DOHH2 (cell line): ENCODE measurements at regions not wholly inside any gene's neighbourhood (a gene's known extent, or its start where the extent isn't known, plus 50 kb on each side); places are given as distances from the start of the nearest gene placed in this dataset.

Experiments used
- H3F3A ChIP-seq: fragments of 200-600 bp; sonication (generic), shearing (Covaris generic); 2 replicates; pipeline ENCODE4 v1.6.0; 2016; ENCODE audit warnings: antibody characterized with exemption, mild to moderate bottlenecking; ENCODE audit not compliant: control insufficient read depth, insufficient read depth
- H3K27ac ChIP-seq: fragments of 200-600 bp; sonication (generic); 2 replicates; pipeline ENCODE4 v1.5.1; 2014; ENCODE audit warnings: low read depth, mild to moderate bottlenecking, low read length, moderate library complexity
- H3K27me3 ChIP-seq: fragments of 200-600 bp; sonication (generic); 2 replicates; pipeline ENCODE4 v1.6.1; 2014; ENCODE audit warnings: mild to moderate bottlenecking, low read length, mixed read lengths; ENCODE audit not compliant: control insufficient read depth
- H3K36me3 ChIP-seq: fragments of 200-600 bp; sonication (generic); 2 replicates; pipeline ENCODE4 v1.6.1; 2014; ENCODE audit warnings: mild to moderate bottlenecking, low read length, moderate library complexity, mixed read lengths; ENCODE audit not compliant: control insufficient read depth
- H3K4me1 ChIP-seq: fragments of 200-600 bp; sonication (generic); 2 replicates; pipeline ENCODE4 v1.6.1; 2014; ENCODE audit warnings: mild to moderate bottlenecking, low read length, mixed read lengths; ENCODE audit not compliant: control insufficient read depth
- H3K4me2 ChIP-seq: fragments of 200-600 bp; sonication (generic); 2 replicates; pipeline ENCODE4 v1.6.0; 2014; ENCODE audit warnings: mild to moderate bottlenecking, low read length, moderate library complexity
- H3K4me3 ChIP-seq: fragments of 200-600 bp; sonication (generic); 2 replicates; pipeline ENCODE4 v1.5.1; 2014; ENCODE audit warnings: mild to moderate bottlenecking, low read length, mixed read lengths
- H3K79me2 ChIP-seq: fragments of 200-600 bp; sonication (generic); 2 replicates; pipeline ENCODE4 v1.6.1; 2014; ENCODE audit warnings: mild to moderate bottlenecking, low read length, mixed read lengths; ENCODE audit not compliant: control insufficient read depth
- H3K9me2 ChIP-seq: fragments of 200-600 bp; sonication (generic); replicated peaks from 2 replicates; pipeline ENCODE4 v1.6.1; 2014; ENCODE audit warnings: mild to moderate bottlenecking, low read length, mixed read lengths; ENCODE audit not compliant: control insufficient read depth
- H3K9me3 ChIP-seq: fragments of 200-600 bp; sonication (generic); 2 replicates; pipeline ENCODE4 v1.6.1; 2014; ENCODE audit warnings: antibody characterized with exemption, low read length, mixed read lengths; ENCODE audit not compliant: control insufficient read depth, insufficient read depth
- H4K20me1 ChIP-seq: fragments of 200-600 bp; sonication (generic); 2 replicates; pipeline ENCODE4 v1.6.0; 2014; ENCODE audit warnings: low read depth, mild to moderate bottlenecking, antibody characterized with exemption, low read length, moderate library complexity; ENCODE audit not compliant: control insufficient read depth, insufficient read depth
- EZH2phosphoT487 ChIP-seq: fragments of 200-600 bp; sonication (generic); IDR thresholded peaks from 2 replicates; pipeline ENCODE4 v1.6.1; 2017; ENCODE audit warnings: borderline replicate concordance, mild to moderate bottlenecking, antibody characterized with exemption, low read length, moderate library complexity, mixed read lengths
- TF ChIP-seq, protein P1 (sequence below): fragments of 200-600 bp; sonication (generic); IDR thresholded peaks from one replicate; pipeline ENCODE4 v1.5.1; 2014; ENCODE audit warnings: antibody characterized with exemption, mild to moderate bottlenecking, low read depth, low read length; ENCODE audit not compliant: poor library complexity, severe bottlenecking

DNA sequence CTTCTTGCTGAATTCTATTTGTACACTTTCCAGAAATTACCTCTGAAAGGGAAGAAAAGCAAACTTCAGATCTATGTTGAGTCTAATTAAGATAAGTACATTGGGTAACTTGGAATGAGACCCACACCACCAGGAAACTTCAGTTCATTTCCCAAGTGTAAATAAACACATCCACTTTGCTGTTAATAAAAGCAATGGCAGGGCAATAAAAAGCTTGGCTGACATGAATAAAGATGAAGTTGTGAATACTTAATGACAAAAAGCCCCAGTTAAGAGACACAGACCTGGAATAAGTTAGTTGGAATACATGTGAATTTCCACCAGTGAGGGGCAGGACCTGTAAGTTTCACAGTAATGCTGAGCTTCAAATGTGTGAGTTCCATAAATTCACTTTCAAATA, 83.3 kb downstream of the MEX3B start:
- no peaks in the 10 kb centered on the region for H3K36me3 ChIP-seq
- H3K27me3 ChIP-seq = no peaks in the 10 kb centered on the region
- no peak overlapping the region for H3K4me3 ChIP-seq
- no peaks in the 10 kb centered on the region for H3K4me1 ChIP-seq
- H3K9me3 ChIP-seq = no peaks in the 10 kb centered on the region
- no peak overlapping the region for H3K4me2 ChIP-seq
- no peaks in the 10 kb centered on the region for H4K20me1 ChIP-seq
- H3K79me2 ChIP-seq = no peaks in the 10 kb centered on the region
- no peaks in the 10 kb centered on the region for H3F3A ChIP-seq
- no peaks in the 10 kb centered on the region for H3K9me2 ChIP-seq
- TF ChIP-seq, protein P1, sequence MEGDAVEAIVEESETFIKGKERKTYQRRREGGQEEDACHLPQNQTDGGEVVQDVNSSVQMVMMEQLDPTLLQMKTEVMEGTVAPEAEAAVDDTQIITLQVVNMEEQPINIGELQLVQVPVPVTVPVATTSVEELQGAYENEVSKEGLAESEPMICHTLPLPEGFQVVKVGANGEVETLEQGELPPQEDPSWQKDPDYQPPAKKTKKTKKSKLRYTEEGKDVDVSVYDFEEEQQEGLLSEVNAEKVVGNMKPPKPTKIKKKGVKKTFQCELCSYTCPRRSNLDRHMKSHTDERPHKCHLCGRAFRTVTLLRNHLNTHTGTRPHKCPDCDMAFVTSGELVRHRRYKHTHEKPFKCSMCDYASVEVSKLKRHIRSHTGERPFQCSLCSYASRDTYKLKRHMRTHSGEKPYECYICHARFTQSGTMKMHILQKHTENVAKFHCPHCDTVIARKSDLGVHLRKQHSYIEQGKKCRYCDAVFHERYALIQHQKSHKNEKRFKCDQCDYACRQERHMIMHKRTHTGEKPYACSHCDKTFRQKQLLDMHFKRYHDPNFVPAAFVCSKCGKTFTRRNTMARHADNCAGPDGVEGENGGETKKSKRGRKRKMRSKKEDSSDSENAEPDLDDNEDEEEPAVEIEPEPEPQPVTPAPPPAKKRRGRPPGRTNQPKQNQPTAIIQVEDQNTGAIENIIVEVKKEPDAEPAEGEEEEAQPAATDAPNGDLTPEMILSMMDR = no peak
- no peak for TF ChIP-seq EZH2phosphoT487
- no peak overlapping the region for H3K27ac ChIP-seq

DNA sequence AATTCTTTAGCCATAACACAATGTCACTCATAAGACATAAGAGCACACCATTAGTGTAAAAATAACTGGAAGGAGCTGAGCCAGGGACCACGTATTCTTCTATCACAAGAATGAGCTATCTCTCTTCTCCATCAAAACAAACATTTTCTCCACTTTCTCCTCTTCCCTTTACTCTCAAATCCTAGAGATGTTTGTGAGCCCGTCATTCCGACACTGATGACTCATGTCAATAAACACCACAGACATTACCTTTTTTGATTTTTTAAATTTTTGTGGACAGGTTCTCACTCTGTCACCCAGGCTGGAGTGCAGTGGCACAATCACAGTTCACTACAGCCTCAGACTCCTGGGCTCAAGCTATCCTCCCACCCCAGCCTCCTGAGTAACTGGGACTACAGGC, 86.6 kb downstream of the MEX3B start:
- no peaks in the 10 kb centered on the region for H3K9me2 ChIP-seq
- no peaks in the 10 kb centered on the region for H3K27me3 ChIP-seq
- H3K9me3 ChIP-seq = no peaks in the 10 kb centered on the region
- H3K4me2 ChIP-seq = no peak overlapping the region
- H3K27ac ChIP-seq = no peak overlapping the region
- no peaks in the 10 kb centered on the region for H3K36me3 ChIP-seq
- no peaks in the 10 kb centered on the region for H3K4me1 ChIP-seq
- H3F3A ChIP-seq = no peaks in the 10 kb centered on the region
- H4K20me1 ChIP-seq = no peaks in the 10 kb centered on the region
- H3K79me2 ChIP-seq = no peaks in the 10 kb centered on the region
- TF ChIP-seq, protein P1 = no peak
- TF ChIP-seq EZH2phosphoT487 = no peak
- no peak overlapping the region for H3K4me3 ChIP-seq

DNA sequence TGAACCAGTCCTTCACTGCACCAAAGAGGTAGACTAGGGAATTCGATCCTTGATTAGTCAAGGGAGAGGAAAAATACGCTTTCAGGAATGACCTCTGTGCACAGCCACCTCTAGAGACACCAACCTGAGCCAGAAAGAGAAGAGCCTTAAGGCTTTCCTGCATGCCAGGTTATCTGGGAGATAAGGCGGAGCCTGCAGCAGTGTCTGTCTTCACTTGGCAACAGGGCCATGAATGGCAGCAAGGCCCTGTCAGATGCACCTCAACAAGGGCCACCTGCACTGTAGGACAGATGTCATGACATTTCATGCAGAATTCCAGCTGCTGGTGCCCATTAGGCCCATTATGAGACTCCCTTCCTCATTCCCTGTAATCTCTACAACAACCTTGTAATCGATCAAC, 88.1 kb downstream of the MEX3B start:
- H3K9me2 ChIP-seq = no peaks in the 10 kb centered on the region
- H3K27ac ChIP-seq = no peak overlapping the region
- H4K20me1 ChIP-seq = no peaks in the 10 kb centered on the region
- H3K4me1 ChIP-seq = no peaks in the 10 kb centered on the region
- no peaks in the 10 kb centered on the region for H3K27me3 ChIP-seq
- TF ChIP-seq, protein P1 = no peak
- TF ChIP-seq EZH2phosphoT487 = no peak
- no peak overlapping the region for H3K4me3 ChIP-seq
- H3F3A ChIP-seq = no peaks in the 10 kb centered on the region
- no peaks in the 10 kb centered on the region for H3K36me3 ChIP-seq
- H3K9me3 ChIP-seq = no peaks in the 10 kb centered on the region
- H3K79me2 ChIP-seq = no peaks in the 10 kb centered on the region
- H3K4me2 ChIP-seq = no peak overlapping the region
